WTC11 (cell line): ENCODE measurements at regions not wholly inside any gene's neighbourhood (a gene's known extent, or its start where the extent isn't known, plus 50 kb on each side); places are given as distances from the start of the nearest gene placed in this dataset.

Experiments used
- NR2C2 ChIP-seq: sonication (generic); formaldehyde crosslinking; IDR thresholded peaks from 2 replicates; pipeline ENCODE4 v1.8.0; 2022; ENCODE audit warnings: mild to moderate bottlenecking, missing genetic modification reagents
- TF ChIP-seq, protein P1 (sequence below): sonication (generic); formaldehyde crosslinking; IDR thresholded peaks from 2 replicates; pipeline ENCODE4 v1.8.1; 2023; ENCODE audit warnings: mild to moderate bottlenecking, missing genetic modification reagents, moderate library complexity
- TF ChIP-seq, protein P2 (sequence below): fragments of 200-600 bp; IDR thresholded peaks from 2 replicates; pipeline ENCODE4 v1.8.0; 2022; ENCODE audit warnings: antibody characterized with exemption
- TF ChIP-seq, protein P3 (sequence below): sonication (generic); formaldehyde crosslinking; IDR thresholded peaks from 2 replicates; pipeline ENCODE4 v1.8.0; 2022; ENCODE audit warnings: mild to moderate bottlenecking, missing genetic modification reagents

DNA sequence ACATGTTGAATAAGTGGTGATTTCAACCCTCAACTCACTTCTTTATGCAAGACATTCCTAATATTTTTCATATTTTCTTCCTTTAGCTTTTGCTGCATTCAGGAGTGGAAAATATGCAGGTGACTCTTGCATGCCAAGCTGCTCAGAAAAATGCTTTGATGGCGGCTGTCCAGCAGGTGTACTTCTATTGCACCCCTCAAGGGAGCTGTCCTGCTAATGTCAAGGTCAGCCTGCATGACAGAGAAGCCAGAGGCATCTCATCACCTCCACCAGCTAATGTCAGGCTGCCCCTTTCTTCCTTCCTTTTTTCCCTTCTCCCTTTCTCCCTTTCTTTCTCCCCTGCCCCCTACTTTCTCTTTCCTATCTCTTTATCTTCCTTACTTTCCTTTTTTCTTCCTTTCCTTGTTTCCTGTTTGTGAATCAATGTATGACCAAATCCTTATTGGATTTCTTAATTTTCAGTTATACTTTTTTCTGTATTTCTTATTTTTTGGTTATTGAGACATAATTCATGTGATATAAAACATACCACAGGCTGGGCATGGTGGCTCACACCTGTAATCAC is 112.2 kb downstream of the CD164 start:
- TF ChIP-seq, protein P1, sequence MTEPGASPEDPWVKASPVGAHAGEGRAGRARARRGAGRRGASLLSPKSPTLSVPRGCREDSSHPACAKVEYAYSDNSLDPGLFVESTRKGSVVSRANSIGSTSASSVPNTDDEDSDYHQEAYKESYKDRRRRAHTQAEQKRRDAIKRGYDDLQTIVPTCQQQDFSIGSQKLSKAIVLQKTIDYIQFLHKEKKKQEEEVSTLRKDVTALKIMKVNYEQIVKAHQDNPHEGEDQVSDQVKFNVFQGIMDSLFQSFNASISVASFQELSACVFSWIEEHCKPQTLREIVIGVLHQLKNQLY (CRISPR knock-in tag) = no peak
- TF ChIP-seq, protein P2, sequence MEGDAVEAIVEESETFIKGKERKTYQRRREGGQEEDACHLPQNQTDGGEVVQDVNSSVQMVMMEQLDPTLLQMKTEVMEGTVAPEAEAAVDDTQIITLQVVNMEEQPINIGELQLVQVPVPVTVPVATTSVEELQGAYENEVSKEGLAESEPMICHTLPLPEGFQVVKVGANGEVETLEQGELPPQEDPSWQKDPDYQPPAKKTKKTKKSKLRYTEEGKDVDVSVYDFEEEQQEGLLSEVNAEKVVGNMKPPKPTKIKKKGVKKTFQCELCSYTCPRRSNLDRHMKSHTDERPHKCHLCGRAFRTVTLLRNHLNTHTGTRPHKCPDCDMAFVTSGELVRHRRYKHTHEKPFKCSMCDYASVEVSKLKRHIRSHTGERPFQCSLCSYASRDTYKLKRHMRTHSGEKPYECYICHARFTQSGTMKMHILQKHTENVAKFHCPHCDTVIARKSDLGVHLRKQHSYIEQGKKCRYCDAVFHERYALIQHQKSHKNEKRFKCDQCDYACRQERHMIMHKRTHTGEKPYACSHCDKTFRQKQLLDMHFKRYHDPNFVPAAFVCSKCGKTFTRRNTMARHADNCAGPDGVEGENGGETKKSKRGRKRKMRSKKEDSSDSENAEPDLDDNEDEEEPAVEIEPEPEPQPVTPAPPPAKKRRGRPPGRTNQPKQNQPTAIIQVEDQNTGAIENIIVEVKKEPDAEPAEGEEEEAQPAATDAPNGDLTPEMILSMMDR = no peak
- TF ChIP-seq, protein P3, sequence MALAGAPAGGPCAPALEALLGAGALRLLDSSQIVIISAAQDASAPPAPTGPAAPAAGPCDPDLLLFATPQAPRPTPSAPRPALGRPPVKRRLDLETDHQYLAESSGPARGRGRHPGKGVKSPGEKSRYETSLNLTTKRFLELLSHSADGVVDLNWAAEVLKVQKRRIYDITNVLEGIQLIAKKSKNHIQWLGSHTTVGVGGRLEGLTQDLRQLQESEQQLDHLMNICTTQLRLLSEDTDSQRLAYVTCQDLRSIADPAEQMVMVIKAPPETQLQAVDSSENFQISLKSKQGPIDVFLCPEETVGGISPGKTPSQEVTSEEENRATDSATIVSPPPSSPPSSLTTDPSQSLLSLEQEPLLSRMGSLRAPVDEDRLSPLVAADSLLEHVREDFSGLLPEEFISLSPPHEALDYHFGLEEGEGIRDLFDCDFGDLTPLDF (CRISPR knock-in tag) = no peak
- TF ChIP-seq NR2C2 (CRISPR knock-in tag) = no peak
